ENCODE measurements at regions not wholly inside any gene's neighbourhood (a gene's known extent, or its start where the extent isn't known, plus 50 kb on each side); places are given as distances from the start of the nearest gene placed in this dataset.

DNA sequence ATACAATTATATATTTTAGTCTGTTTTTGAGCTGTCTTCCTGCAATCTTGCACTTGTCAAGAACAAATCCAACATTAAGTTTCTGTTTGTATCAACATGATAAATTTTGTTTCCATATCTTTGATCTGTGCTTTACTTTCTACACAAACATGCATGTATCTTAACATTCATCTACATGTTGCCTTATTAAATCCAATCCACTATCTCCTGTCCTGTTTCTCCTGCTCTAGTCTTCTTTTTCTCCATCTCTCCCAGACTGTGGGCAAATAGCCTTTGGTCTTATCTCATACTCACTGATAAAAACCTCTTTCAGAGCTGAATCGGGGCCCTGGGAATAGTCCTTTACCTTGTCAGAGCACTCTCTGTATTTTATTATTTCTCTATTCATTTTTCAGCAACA lies 101.3 kb downstream of the PLPPR4 start:
- TF ChIP-seq, protein P1, sequence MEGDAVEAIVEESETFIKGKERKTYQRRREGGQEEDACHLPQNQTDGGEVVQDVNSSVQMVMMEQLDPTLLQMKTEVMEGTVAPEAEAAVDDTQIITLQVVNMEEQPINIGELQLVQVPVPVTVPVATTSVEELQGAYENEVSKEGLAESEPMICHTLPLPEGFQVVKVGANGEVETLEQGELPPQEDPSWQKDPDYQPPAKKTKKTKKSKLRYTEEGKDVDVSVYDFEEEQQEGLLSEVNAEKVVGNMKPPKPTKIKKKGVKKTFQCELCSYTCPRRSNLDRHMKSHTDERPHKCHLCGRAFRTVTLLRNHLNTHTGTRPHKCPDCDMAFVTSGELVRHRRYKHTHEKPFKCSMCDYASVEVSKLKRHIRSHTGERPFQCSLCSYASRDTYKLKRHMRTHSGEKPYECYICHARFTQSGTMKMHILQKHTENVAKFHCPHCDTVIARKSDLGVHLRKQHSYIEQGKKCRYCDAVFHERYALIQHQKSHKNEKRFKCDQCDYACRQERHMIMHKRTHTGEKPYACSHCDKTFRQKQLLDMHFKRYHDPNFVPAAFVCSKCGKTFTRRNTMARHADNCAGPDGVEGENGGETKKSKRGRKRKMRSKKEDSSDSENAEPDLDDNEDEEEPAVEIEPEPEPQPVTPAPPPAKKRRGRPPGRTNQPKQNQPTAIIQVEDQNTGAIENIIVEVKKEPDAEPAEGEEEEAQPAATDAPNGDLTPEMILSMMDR (IDR thresholded peaks at IDR 0.05; ENCODE audit: insufficient read depth, low read length) = no peak
- TF ChIP-seq GABPA (IDR thresholded peaks at IDR 0.05; ENCODE audit: low read depth) (no peak), POLR2AphosphoS5 (IDR thresholded peaks at IDR 0.05; ENCODE audit: low read depth) (no peak)
- TF ChIP-seq, protein P2, sequence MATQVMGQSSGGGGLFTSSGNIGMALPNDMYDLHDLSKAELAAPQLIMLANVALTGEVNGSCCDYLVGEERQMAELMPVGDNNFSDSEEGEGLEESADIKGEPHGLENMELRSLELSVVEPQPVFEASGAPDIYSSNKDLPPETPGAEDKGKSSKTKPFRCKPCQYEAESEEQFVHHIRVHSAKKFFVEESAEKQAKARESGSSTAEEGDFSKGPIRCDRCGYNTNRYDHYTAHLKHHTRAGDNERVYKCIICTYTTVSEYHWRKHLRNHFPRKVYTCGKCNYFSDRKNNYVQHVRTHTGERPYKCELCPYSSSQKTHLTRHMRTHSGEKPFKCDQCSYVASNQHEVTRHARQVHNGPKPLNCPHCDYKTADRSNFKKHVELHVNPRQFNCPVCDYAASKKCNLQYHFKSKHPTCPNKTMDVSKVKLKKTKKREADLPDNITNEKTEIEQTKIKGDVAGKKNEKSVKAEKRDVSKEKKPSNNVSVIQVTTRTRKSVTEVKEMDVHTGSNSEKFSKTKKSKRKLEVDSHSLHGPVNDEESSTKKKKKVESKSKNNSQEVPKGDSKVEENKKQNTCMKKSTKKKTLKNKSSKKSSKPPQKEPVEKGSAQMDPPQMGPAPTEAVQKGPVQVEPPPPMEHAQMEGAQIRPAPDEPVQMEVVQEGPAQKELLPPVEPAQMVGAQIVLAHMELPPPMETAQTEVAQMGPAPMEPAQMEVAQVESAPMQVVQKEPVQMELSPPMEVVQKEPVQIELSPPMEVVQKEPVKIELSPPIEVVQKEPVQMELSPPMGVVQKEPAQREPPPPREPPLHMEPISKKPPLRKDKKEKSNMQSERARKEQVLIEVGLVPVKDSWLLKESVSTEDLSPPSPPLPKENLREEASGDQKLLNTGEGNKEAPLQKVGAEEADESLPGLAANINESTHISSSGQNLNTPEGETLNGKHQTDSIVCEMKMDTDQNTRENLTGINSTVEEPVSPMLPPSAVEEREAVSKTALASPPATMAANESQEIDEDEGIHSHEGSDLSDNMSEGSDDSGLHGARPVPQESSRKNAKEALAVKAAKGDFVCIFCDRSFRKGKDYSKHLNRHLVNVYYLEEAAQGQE (IDR thresholded peaks at IDR 0.05; ENCODE audit: insufficient replicate concordance, low read depth) = no peak

Data from HL-60 (cell line).